ENCODE measurements at regions not wholly inside any gene's neighbourhood (a gene's known extent, or its start where the extent isn't known, plus 50 kb on each side); places are given as distances from the start of the nearest gene placed in this dataset.

DNA sequence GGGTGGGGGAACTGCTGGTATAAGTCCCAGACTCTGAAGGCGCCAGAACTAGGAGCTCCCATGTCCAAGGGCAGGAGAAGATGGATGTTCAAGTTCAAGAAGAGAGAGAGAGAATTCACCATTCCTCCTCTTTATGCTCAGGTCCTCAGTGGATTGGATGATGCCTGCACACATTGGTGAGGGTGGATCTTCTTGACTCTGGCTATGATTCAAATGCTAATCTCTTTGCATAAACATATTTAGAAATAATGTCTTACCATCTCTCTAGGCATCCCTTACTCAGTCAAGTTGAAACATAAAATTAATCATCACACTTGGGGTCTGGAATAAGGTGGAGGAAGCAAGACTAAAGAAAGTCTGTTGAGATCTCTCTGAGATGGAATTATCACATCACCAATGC is 210.6 kb upstream of the CHST9 start:
- ChIA-PET POLR2A (no interaction called here), CTCF (no interaction called here)
- Histone ChIP-seq H3K9me3 (ENCODE audit: control insufficient read depth, insufficient read depth, low read depth, low read length) (no peaks in the 10 kb centered on the region), H3K4me1 (ENCODE audit: control insufficient read depth, insufficient read depth, low read length) (no peaks in the 10 kb centered on the region), H3K27ac (ENCODE audit: low read length) (no peak overlapping the region), H3K27me3 (ENCODE audit: control insufficient read depth, insufficient read depth, low read length) (no peaks in the 10 kb centered on the region), H3K36me3 (ENCODE audit: control insufficient read depth, insufficient read depth, low read length) (no peaks in the 10 kb centered on the region), H3K4me3 (ENCODE audit: low read depth in 2 of 2, low read length in 2 of 2) (no peak overlapping the region)
- in situ Hi-C loops (cut with HindIII; ENCODE audit: low pct_unique_long_range_greater_than_20kb, low sequenced_read_pairs) (no loop called here), intact Hi-C loops (cut with micrococcal nuclease; ENCODE audit: unreplicated experiment) (no loop called here)
- TF ChIP-seq POLR2AphosphoS5 (IDR thresholded peaks at IDR 0.05; ENCODE audit: low read depth, low read length), result no peak
- no peak for TF ChIP-seq SIN3A (IDR thresholded peaks at IDR 0.05; ENCODE audit: borderline replicate concordance, insufficient read depth, low read depth, low read length)
- no TSS peak for BruUV-seq (replicated peaks)
- DNase-seq (ENCODE audit: low read depth, low spot score), result no peak
- ATAC-seq, result no peak

- POLR2A ChIA-PET, result no interaction called here
- ATAC-seq, result no peak
- Histone ChIP-seq H3K27ac (ENCODE audit: low read length) (no peak overlapping the region), H3K9me3 (ENCODE audit: control insufficient read depth, insufficient read depth, low read depth, low read length) (no peaks in the 10 kb centered on the region), H3K4me3 (ENCODE audit: low read depth in 2 of 2, low read length in 2 of 2) (no peak overlapping the region), H3K36me3 (ENCODE audit: control insufficient read depth, insufficient read depth, low read length) (no peaks in the 10 kb centered on the region), H3K4me1 (ENCODE audit: control insufficient read depth, insufficient read depth, low read length) (no peaks in the 10 kb centered on the region), H3K27me3 (ENCODE audit: control insufficient read depth, insufficient read depth, low read length) (no peaks in the 10 kb centered on the region)
- in situ Hi-C loops (cut with HindIII; ENCODE audit: low pct_unique_long_range_greater_than_20kb, low sequenced_read_pairs) (no loop called here), intact Hi-C loops (cut with micrococcal nuclease; ENCODE audit: unreplicated experiment) (no loop called here)
- no peak for TF ChIP-seq POLR2AphosphoS5 (IDR thresholded peaks at IDR 0.05; ENCODE audit: low read depth, low read length)
- TF ChIP-seq REST (IDR thresholded peaks at IDR 0.05; ENCODE audit: insufficient read depth in 1 of 2, low read depth in 2 of 2, low read length in 1 of 2), result no peak
- TF ChIP-seq TCF7L2 (IDR thresholded peaks at IDR 0.05; ENCODE audit: low read depth, low read length), result no peak
- no peak for TF ChIP-seq SIN3A (IDR thresholded peaks at IDR 0.05; ENCODE audit: borderline replicate concordance, insufficient read depth, low read depth, low read length)
- TF ChIP-seq, protein P1, sequence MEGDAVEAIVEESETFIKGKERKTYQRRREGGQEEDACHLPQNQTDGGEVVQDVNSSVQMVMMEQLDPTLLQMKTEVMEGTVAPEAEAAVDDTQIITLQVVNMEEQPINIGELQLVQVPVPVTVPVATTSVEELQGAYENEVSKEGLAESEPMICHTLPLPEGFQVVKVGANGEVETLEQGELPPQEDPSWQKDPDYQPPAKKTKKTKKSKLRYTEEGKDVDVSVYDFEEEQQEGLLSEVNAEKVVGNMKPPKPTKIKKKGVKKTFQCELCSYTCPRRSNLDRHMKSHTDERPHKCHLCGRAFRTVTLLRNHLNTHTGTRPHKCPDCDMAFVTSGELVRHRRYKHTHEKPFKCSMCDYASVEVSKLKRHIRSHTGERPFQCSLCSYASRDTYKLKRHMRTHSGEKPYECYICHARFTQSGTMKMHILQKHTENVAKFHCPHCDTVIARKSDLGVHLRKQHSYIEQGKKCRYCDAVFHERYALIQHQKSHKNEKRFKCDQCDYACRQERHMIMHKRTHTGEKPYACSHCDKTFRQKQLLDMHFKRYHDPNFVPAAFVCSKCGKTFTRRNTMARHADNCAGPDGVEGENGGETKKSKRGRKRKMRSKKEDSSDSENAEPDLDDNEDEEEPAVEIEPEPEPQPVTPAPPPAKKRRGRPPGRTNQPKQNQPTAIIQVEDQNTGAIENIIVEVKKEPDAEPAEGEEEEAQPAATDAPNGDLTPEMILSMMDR (IDR thresholded peaks at IDR 0.05), result no peak
- BruUV-seq (replicated peaks), result no TSS peak
- CTCF ChIA-PET, result no interaction called here
- DNase-seq (ENCODE audit: low read depth, low spot score), result no peak
Observed at GRCh38 chr18:27394687-27395086, 209.6 kb upstream of the CHST9 start.

GRCh38 chr18:27382567-27383216 is 197.6 kb upstream of the CHST9 start:
- in situ Hi-C loops (cut with HindIII; ENCODE audit: low pct_unique_long_range_greater_than_20kb, low sequenced_read_pairs), result no loop called here

More at GRCh38 chr18:27382567-27383216, 197.6 kb upstream of the CHST9 start:
- Histone ChIP-seq H3K9me3 (ENCODE audit: control insufficient read depth, insufficient read depth, low read depth, low read length) (no peaks in the 10 kb centered on the region), H3K4me3 (ENCODE audit: low read depth in 2 of 2, low read length in 2 of 2) (no peak overlapping the region), H3K27me3 (ENCODE audit: control insufficient read depth, insufficient read depth, low read length) (no peaks in the 10 kb centered on the region), H3K4me1 (ENCODE audit: control insufficient read depth, insufficient read depth, low read length) (no peaks in the 10 kb centered on the region), H3K27ac (ENCODE audit: low read length) (no peak overlapping the region), H3K36me3 (ENCODE audit: control insufficient read depth, insufficient read depth, low read length) (no peaks in the 10 kb centered on the region)
- BruUV-seq (replicated peaks), result no TSS peak
- ATAC-seq, result no peak
- TF ChIP-seq TCF7L2 (IDR thresholded peaks at IDR 0.05; ENCODE audit: low read depth, low read length) (no peak), POLR2AphosphoS5 (IDR thresholded peaks at IDR 0.05; ENCODE audit: low read depth, low read length) (no peak)
- no peak for DNase-seq (ENCODE audit: low read depth, low spot score)
- CTCF ChIA-PET, result no interaction called here
- POLR2A ChIA-PET, result no interaction called here
- intact Hi-C loops (cut with micrococcal nuclease; ENCODE audit: unreplicated experiment), result no loop called here

All from Panc1 (cell line).